ENCODE measurements at regions not wholly inside any gene's neighbourhood (a gene's known extent, or its start where the extent isn't known, plus 50 kb on each side); places are given as distances from the start of the nearest gene placed in this dataset.

- H3K4me3 ChIP-seq (ENCODE audit: low read depth, low read length), result no peak overlapping the region
- no peak for TF ChIP-seq CTCF (IDR thresholded peaks at IDR 0.05; ENCODE audit: low read depth, low read length, missing control alignments)
- DNase-seq (ENCODE audit: low read depth), result no peak
Measured at GRCh38 chr9:106127776-106128175, 433.4 kb downstream of the TMEM38B start.

- no peak for DNase-seq (ENCODE audit: low read depth)
- no peak for TF ChIP-seq CTCF (IDR thresholded peaks at IDR 0.05; ENCODE audit: low read depth, low read length, missing control alignments)
- H3K4me3 ChIP-seq (ENCODE audit: low read depth, low read length), result no peak overlapping the region
Measured at GRCh38 chr9:106130374-106130773, 436.0 kb downstream of the TMEM38B start.

- no peak overlapping the region for H3K4me3 ChIP-seq (ENCODE audit: low read depth, low read length)
- no peak for DNase-seq (ENCODE audit: low read depth)
- no peak for TF ChIP-seq CTCF (IDR thresholded peaks at IDR 0.05; ENCODE audit: low read depth, low read length, missing control alignments)
Measured at GRCh38 chr9:106143781-106144180, 449.4 kb downstream of the TMEM38B start.

GRCh38 chr9:106146066-106146840, 451.9 kb downstream of the TMEM38B start:
- no peak for TF ChIP-seq CTCF (IDR thresholded peaks at IDR 0.05; ENCODE audit: low read depth, low read length, missing control alignments)
- no peak overlapping the region for H3K4me3 ChIP-seq (ENCODE audit: low read depth, low read length)
- DNase-seq (ENCODE audit: low read depth), result no peak

GRCh38 chr9:106146886-106147285, 452.5 kb downstream of the TMEM38B start:
- H3K4me3 ChIP-seq (ENCODE audit: low read depth, low read length), result no peak overlapping the region
- TF ChIP-seq CTCF (IDR thresholded peaks at IDR 0.05; ENCODE audit: low read depth, low read length, missing control alignments), result no peak
- no peak for DNase-seq (ENCODE audit: low read depth)

GRCh38 chr9:106149956-106150355, 455.6 kb downstream of the TMEM38B start:
- no peak overlapping the region for H3K4me3 ChIP-seq (ENCODE audit: low read depth, low read length)
- no peak for DNase-seq (ENCODE audit: low read depth)
- TF ChIP-seq CTCF (IDR thresholded peaks at IDR 0.05; ENCODE audit: low read depth, low read length, missing control alignments), result no peak

- no peak for DNase-seq (ENCODE audit: low read depth)
- TF ChIP-seq CTCF (IDR thresholded peaks at IDR 0.05; ENCODE audit: low read depth, low read length, missing control alignments), result no peak
- H3K4me3 ChIP-seq (ENCODE audit: low read depth, low read length), result no peak overlapping the region
Measured at GRCh38 chr9:106156465-106156864, 462.1 kb downstream of the TMEM38B start.

All from GM12864 (cell line).